ENCODE measurements at regions not wholly inside any gene's neighbourhood (a gene's known extent, or its start where the extent isn't known, plus 50 kb on each side); places are given as distances from the start of the nearest gene placed in this dataset.

DNA sequence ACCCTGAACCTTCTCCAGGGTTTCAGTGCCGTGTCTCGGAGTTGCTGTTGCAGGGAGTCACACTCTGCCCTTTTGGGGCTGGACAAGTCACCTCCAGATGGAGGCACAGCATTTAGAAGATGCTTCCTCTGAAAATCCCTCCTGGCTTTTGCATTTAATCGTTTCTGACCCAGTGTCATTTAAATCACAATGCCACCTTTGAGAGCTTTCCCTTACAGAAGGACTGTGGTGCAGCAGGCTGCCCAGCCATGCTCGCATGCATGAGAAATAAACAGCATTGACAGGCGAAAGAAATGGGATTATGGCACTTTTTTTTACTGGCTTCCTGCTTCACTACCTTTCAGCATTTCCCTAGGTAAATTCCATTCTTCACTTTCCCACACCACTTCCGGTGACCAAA, 113.4 kb upstream of the DYRK2 start:
- POLR2A ChIA-PET: interaction anchor here (0.5 kb wide), 1 partner anchor 204 kb away, joined by 4 read pairs; no protein-coding TSS in a partner anchor
- no peak overlapping the region for H3K4me3 Mint-ChIP-seq (ENCODE audit: unreplicated experiment)
- H3K36me3 Mint-ChIP-seq (ENCODE audit: insufficient read depth, unreplicated experiment): no peaks in the 10 kb centered on the region
- H3K4me1 Mint-ChIP-seq (ENCODE audit: low read depth, unreplicated experiment): no peaks in the 10 kb centered on the region
- Histone ChIP-seq H3K36me3 (ENCODE audit: control insufficient read depth, insufficient read depth, low read length) (no peaks in the 10 kb centered on the region), H3K9me3 (no peaks in the 10 kb centered on the region), H3K4me3 (ENCODE audit: low read depth, low read length) (no peak overlapping the region), H3K27me3 (replicated peaks; ENCODE audit: control insufficient read depth, insufficient read depth, low read length) (no peaks in the 10 kb centered on the region), H3K4me1 (no peaks in the 10 kb centered on the region)
- TF ChIP-seq, protein P1, sequence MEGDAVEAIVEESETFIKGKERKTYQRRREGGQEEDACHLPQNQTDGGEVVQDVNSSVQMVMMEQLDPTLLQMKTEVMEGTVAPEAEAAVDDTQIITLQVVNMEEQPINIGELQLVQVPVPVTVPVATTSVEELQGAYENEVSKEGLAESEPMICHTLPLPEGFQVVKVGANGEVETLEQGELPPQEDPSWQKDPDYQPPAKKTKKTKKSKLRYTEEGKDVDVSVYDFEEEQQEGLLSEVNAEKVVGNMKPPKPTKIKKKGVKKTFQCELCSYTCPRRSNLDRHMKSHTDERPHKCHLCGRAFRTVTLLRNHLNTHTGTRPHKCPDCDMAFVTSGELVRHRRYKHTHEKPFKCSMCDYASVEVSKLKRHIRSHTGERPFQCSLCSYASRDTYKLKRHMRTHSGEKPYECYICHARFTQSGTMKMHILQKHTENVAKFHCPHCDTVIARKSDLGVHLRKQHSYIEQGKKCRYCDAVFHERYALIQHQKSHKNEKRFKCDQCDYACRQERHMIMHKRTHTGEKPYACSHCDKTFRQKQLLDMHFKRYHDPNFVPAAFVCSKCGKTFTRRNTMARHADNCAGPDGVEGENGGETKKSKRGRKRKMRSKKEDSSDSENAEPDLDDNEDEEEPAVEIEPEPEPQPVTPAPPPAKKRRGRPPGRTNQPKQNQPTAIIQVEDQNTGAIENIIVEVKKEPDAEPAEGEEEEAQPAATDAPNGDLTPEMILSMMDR (IDR thresholded peaks at IDR 0.05; ENCODE audit: insufficient read depth in 1 of 2, low read depth in 1 of 2, low read length in 1 of 2, severe bottlenecking in 1 of 2, unreplicated experiment in 1 of 2): no peak
- H3K27ac Mint-ChIP-seq (ENCODE audit: unreplicated experiment): no peak overlapping the region
- CTCF ChIA-PET: no interaction called here
- peaks cover 10% of the 10 kb centered on the region for H3K27me3 Mint-ChIP-seq (ENCODE audit: insufficient read depth, unreplicated experiment)
- no TSS peak for BruUV-seq (replicated peaks)
- H3K9me3 Mint-ChIP-seq (ENCODE audit: unreplicated experiment): no peaks in the 10 kb centered on the region
- intact Hi-C loops (cut with micrococcal nuclease; ENCODE audit: unreplicated experiment): no loop called here
- no peak for DNase-seq

DNA sequence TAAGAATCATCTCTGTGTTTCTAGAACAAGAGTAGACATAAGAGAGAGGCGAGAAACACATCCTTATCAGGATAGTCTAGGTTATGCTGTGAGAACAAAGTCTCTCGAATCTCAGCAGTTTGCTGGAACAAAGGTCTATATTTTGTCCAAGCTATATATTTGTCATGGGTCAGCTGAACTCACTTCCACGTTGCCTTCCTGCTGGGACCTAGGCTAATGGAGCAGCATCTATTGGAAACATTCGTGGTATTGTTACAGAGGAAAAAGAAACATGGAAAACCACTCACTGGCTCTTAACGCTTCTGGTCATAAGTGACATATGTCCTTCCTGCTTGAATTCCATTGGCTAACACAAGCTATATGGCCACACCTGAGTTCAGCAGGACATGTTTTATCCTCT, 112.6 kb upstream of the DYRK2 start:
- Histone ChIP-seq H3K9me3 (no peaks in the 10 kb centered on the region), H3K27me3 (replicated peaks; ENCODE audit: control insufficient read depth, insufficient read depth, low read length) (no peaks in the 10 kb centered on the region), H3K36me3 (ENCODE audit: control insufficient read depth, insufficient read depth, low read length) (no peaks in the 10 kb centered on the region), H3K4me1 (no peaks in the 10 kb centered on the region), H3K4me3 (ENCODE audit: low read depth, low read length) (no peak overlapping the region)
- no peak overlapping the region for H3K4me3 Mint-ChIP-seq (ENCODE audit: unreplicated experiment)
- no peak overlapping the region for H3K27ac Mint-ChIP-seq (ENCODE audit: unreplicated experiment)
- no TSS peak for BruUV-seq (replicated peaks)
- H3K36me3 Mint-ChIP-seq (ENCODE audit: insufficient read depth, unreplicated experiment): no peaks in the 10 kb centered on the region
- no peak for DNase-seq
- peaks cover 7% of the 10 kb centered on the region for H3K27me3 Mint-ChIP-seq (ENCODE audit: insufficient read depth, unreplicated experiment)
- POLR2A ChIA-PET: interaction anchor here (0.5 kb wide), 1 partner anchor 205 kb away, joined by 4 read pairs; no protein-coding TSS in a partner anchor
- intact Hi-C loops (cut with micrococcal nuclease; ENCODE audit: unreplicated experiment): no loop called here
- CTCF ChIA-PET: no interaction called here
- H3K4me1 Mint-ChIP-seq (ENCODE audit: low read depth, unreplicated experiment): no peaks in the 10 kb centered on the region
- TF ChIP-seq, protein P1 (IDR thresholded peaks at IDR 0.05; ENCODE audit: insufficient read depth in 1 of 2, low read depth in 1 of 2, low read length in 1 of 2, severe bottlenecking in 1 of 2, unreplicated experiment in 1 of 2): no peak
- H3K9me3 Mint-ChIP-seq (ENCODE audit: unreplicated experiment): no peaks in the 10 kb centered on the region

DNA sequence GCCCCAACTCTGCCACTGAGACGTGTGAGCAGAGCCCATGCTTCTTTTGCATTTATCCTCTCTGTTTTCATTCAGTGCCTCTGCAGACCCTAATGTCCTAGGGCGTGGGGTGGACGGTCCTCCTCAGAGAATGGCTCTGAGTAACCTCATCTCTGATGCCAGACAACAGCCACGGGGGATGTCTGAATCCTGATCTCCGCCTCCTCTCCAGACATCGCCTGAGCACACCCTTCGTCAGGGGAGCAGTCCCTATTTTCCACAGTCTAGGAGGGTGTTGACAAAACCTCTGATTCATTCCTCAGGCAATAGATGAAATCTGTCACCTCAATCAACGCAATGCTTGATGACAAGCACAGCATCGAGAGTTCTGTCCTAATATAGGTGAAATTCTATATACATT, 109.2 kb upstream of the DYRK2 start:
- DNase-seq: no peak
- Mint-ChIP-seq H3K4me3 (ENCODE audit: unreplicated experiment) (no peak overlapping the region), H3K9me3 (ENCODE audit: unreplicated experiment) (no peaks in the 10 kb centered on the region), H3K4me1 (ENCODE audit: low read depth, unreplicated experiment) (no peaks in the 10 kb centered on the region), H3K36me3 (ENCODE audit: insufficient read depth, unreplicated experiment) (no peaks in the 10 kb centered on the region), H3K27ac (ENCODE audit: unreplicated experiment) (no peak overlapping the region), H3K27me3 (ENCODE audit: insufficient read depth, unreplicated experiment) (peaks cover 12% of the 10 kb centered on the region)
- Histone ChIP-seq H3K4me1 (no peaks in the 10 kb centered on the region), H3K9me3 (no peaks in the 10 kb centered on the region), H3K27me3 (replicated peaks; ENCODE audit: control insufficient read depth, insufficient read depth, low read length) (no peaks in the 10 kb centered on the region; the same call in 1 of the 2 replicates), H3K36me3 (ENCODE audit: control insufficient read depth, insufficient read depth, low read length) (no peaks in the 10 kb centered on the region), H3K4me3 (ENCODE audit: low read depth, low read length) (no peak overlapping the region)
- CTCF ChIA-PET: no interaction called here
- TF ChIP-seq, protein P1 (IDR thresholded peaks at IDR 0.05; ENCODE audit: insufficient read depth in 1 of 2, low read depth in 1 of 2, low read length in 1 of 2, severe bottlenecking in 1 of 2, unreplicated experiment in 1 of 2): no peak
- intact Hi-C loops (cut with micrococcal nuclease; ENCODE audit: unreplicated experiment): no loop called here
- BruUV-seq (replicated peaks): no TSS peak
- POLR2A ChIA-PET: no interaction called here

Data from Caco-2 (cell line).